CD4-positive, alpha-beta T cell treated with Interleukin-10 for 1 hour (primary cell): ENCODE measurements at regions not wholly inside any gene's neighbourhood (a gene's known extent, or its start where the extent isn't known, plus 50 kb on each side); places are given as distances from the start of the nearest gene placed in this dataset.
"Not testable (repeated sequence)": the region's sequence is repeated elsewhere in the genome, so short reads cannot be mapped to it uniquely, and the experiment has no call there.

Source experiments
- DNase-seq: peaks from one replicate; pipeline ENCODE4 v3.0.0-alpha.2; 2020

GRCh38 chr3:86519819-86520218, 471.1 kb downstream of the VGLL3 start:
- DNase-seq = no peak

GRCh38 chr3:86481636-86482035, 509.3 kb downstream of the VGLL3 start:
- DNase-seq = no peak

- no peak for DNase-seq
These were observed 509.9 kb downstream of the VGLL3 start for GRCh38 chr3:86481031-86481430.

- no peak for DNase-seq
These were observed 526.8 kb downstream of the VGLL3 start for GRCh38 chr3:86464180-86464579.

- DNase-seq = no peak
These were observed 539.2 kb downstream of the VGLL3 start for GRCh38 chr3:86451749-86452148.

GRCh38 chr3:86438544-86438943, 552.4 kb downstream of the VGLL3 start:
- no peak for DNase-seq

GRCh38 chr3:86427343-86427742, 563.6 kb downstream of the VGLL3 start:
- DNase-seq = no peak

- DNase-seq = no peak
These were observed 569.8 kb downstream of the VGLL3 start for GRCh38 chr3:86420990-86421739.

- DNase-seq = no peak
These were observed 572.1 kb downstream of the VGLL3 start for GRCh38 chr3:86418861-86419260.

- no peak for DNase-seq
These were observed 574.6 kb downstream of the VGLL3 start for GRCh38 chr3:86416334-86416733.

- no peak for DNase-seq
These were observed 577.3 kb downstream of the VGLL3 start for GRCh38 chr3:86413645-86414044.

GRCh38 chr3:86410587-86410986, 580.4 kb downstream of the VGLL3 start:
- DNase-seq = no peak

GRCh38 chr3:86389759-86390158, 601.2 kb downstream of the VGLL3 start:
- not testable (repeated sequence) for DNase-seq

- no peak for DNase-seq
These were observed 602.1 kb downstream of the VGLL3 start for GRCh38 chr3:86388820-86389219.

GRCh38 chr3:86382556-86382955, 608.4 kb downstream of the VGLL3 start:
- DNase-seq = no peak

GRCh38 chr3:86381247-86381646, 609.7 kb downstream of the VGLL3 start:
- DNase-seq = no peak

GRCh38 chr3:86379280-86379679, 611.7 kb downstream of the VGLL3 start:
- DNase-seq = no peak

GRCh38 chr3:86378829-86379228, 612.1 kb downstream of the VGLL3 start:
- no peak for DNase-seq

- DNase-seq = not testable (repeated sequence)
These were observed 655.4 kb downstream of the VGLL3 start for GRCh38 chr3:86335566-86335965.

GRCh38 chr3:86333636-86334035, 657.3 kb downstream of the VGLL3 start:
- no peak for DNase-seq

GRCh38 chr3:86303935-86304334, 687.0 kb downstream of the VGLL3 start:
- DNase-seq = no peak

- DNase-seq = no peak
These were observed 708.7 kb downstream of the VGLL3 start for GRCh38 chr3:86282106-86282787.

GRCh38 chr3:86269364-86270155, 721.4 kb downstream of the VGLL3 start:
- DNase-seq = no peak
